ENCODE measurements at regions not wholly inside any gene's neighbourhood (a gene's known extent, or its start where the extent isn't known, plus 50 kb on each side); places are given as distances from the start of the nearest gene placed in this dataset.

- Histone ChIP-seq H3K27ac (ENCODE audit: low read length) (no peak overlapping the region), H3K9me3 (ENCODE audit: low read length) (no peaks in the 10 kb centered on the region), H3K9ac (ENCODE audit: low read length) (no peak overlapping the region), H3K9me2 (ENCODE audit: insufficient read depth, low read length) (no peaks in the 10 kb centered on the region), H4K20me1 (ENCODE audit: insufficient read depth) (no peaks in the 10 kb centered on the region), H2AFZ (ENCODE audit: low read depth, low read length) (no peak overlapping the region), H3K27me3 (ENCODE audit: insufficient read depth, low read depth, low read length) (no peaks in the 10 kb centered on the region), H3K36me3 (ENCODE audit: insufficient read depth, low read length) (no peaks in the 10 kb centered on the region), H3K79me2 (replicated peaks; ENCODE audit: insufficient read depth, low read length) (no peaks in the 10 kb centered on the region), H3F3A (ENCODE audit: insufficient read depth, low read length, poor library complexity, severe bottlenecking) (no peaks in the 10 kb centered on the region), H3K4me2 (ENCODE audit: low read length) (no peak overlapping the region), H3K4me3 (ENCODE audit: low read length) (no peak overlapping the region)
- TF ChIP-seq REST (IDR thresholded peaks at IDR 0.05; ENCODE audit: borderline replicate concordance) = no peak
- TF ChIP-seq EZH2 (IDR thresholded peaks at IDR 0.05; ENCODE audit: borderline replicate concordance, insufficient read depth, low read length, poor library complexity, severe bottlenecking) = no peak
- TF ChIP-seq CTCF (IDR thresholded peaks at IDR 0.05; ENCODE audit: poor library complexity, severe bottlenecking) = no peak
- no peak for TF ChIP-seq EP300 (conservative IDR thresholded peaks at IDR 0.05; ENCODE audit: poor library complexity, severe bottlenecking)
- no peak for TF ChIP-seq MXI1 (conservative IDR thresholded peaks at IDR 0.05; ENCODE audit: poor library complexity, severe bottlenecking)
- TF ChIP-seq SMC3 (conservative IDR thresholded peaks at IDR 0.05; ENCODE audit: poor library complexity) = no peak
- TF ChIP-seq RAD21 (conservative IDR thresholded peaks at IDR 0.05) = no peak
- no peak for TF ChIP-seq TAF1 (IDR thresholded peaks at IDR 0.05; ENCODE audit: low read depth)
- TF ChIP-seq POLR2AphosphoS5 (IDR thresholded peaks at IDR 0.05) = no peak
Measured at GRCh38 chr17:69809331-69809730, 265.7 kb upstream of the KCNJ16 start.

- H4K20me1 ChIP-seq (ENCODE audit: insufficient read depth) = no peaks in the 10 kb centered on the region
- no peaks in the 10 kb centered on the region for H3K79me2 ChIP-seq (replicated peaks; ENCODE audit: insufficient read depth, low read length)
- no peak overlapping the region for H3K27ac ChIP-seq (ENCODE audit: low read length)
- H3K9ac ChIP-seq (ENCODE audit: low read length) = no peak overlapping the region
- H3F3A ChIP-seq (ENCODE audit: insufficient read depth, low read length, poor library complexity, severe bottlenecking) = no peaks in the 10 kb centered on the region
- H3K4me2 ChIP-seq (ENCODE audit: low read length) = no peak overlapping the region
- no peaks in the 10 kb centered on the region for H3K9me2 ChIP-seq (ENCODE audit: insufficient read depth, low read length)
- H3K4me3 ChIP-seq (ENCODE audit: low read length) = no peak overlapping the region
- H3K27me3 ChIP-seq (ENCODE audit: insufficient read depth, low read depth, low read length) = no peaks in the 10 kb centered on the region
- no peak for TF ChIP-seq MXI1 (conservative IDR thresholded peaks at IDR 0.05; ENCODE audit: poor library complexity, severe bottlenecking)
- TF ChIP-seq EP300 (conservative IDR thresholded peaks at IDR 0.05; ENCODE audit: poor library complexity, severe bottlenecking) = no peak
- no peak for TF ChIP-seq EZH2 (IDR thresholded peaks at IDR 0.05; ENCODE audit: borderline replicate concordance, insufficient read depth, low read length, poor library complexity, severe bottlenecking)
- H3K9me3 ChIP-seq (ENCODE audit: low read length) = no peaks in the 10 kb centered on the region
- no peaks in the 10 kb centered on the region for H3K36me3 ChIP-seq (ENCODE audit: insufficient read depth, low read length)
- no peak overlapping the region for H2AFZ ChIP-seq (ENCODE audit: low read depth, low read length)
Measured at GRCh38 chr17:69810326-69810965, 264.6 kb upstream of the KCNJ16 start.
